ENCODE measurements at regions not wholly inside any gene's neighbourhood (a gene's known extent, or its start where the extent isn't known, plus 50 kb on each side); places are given as distances from the start of the nearest gene placed in this dataset.
"Not testable (repeated sequence)": the region's sequence is repeated elsewhere in the genome, so short reads cannot be mapped to it uniquely, and the experiment has no call there.

GRCh38 chr16:22572331-22573224 is 61.9 kb downstream of the NPIPB5 start:
- H2BK12ac ChIP-seq (ENCODE audit: insufficient read length, low read depth, low read length); H2BK5ac ChIP-seq (ENCODE audit: insufficient read length, low read length); H3K4me3 Mint-ChIP-seq; H4K5ac ChIP-seq (ENCODE audit: insufficient read length, low read depth, low read length); H3K27me3 Mint-ChIP-seq (ENCODE audit: low read depth); H2AFZ ChIP-seq (ENCODE audit: low read length); H3K4me1 ChIP-seq (ENCODE audit: insufficient read depth, low read length); H3T11ph ChIP-seq (ENCODE audit: low read length); H4K8ac ChIP-seq (replicated peaks; ENCODE audit: insufficient read length, low read depth, low read length); H3K4ac ChIP-seq (ENCODE audit: low read depth, low read length); H3K36me3 Mint-ChIP-seq (ENCODE audit: insufficient read depth in 1 of 3, low read depth in 3 of 3); H4K91ac ChIP-seq (ENCODE audit: insufficient read length, low read depth, low read length); H3K79me1 ChIP-seq (ENCODE audit: insufficient read depth, low read depth, low read length, poor library complexity, severe bottlenecking); H3K9me3 Mint-ChIP-seq; H3K27ac Mint-ChIP-seq; H3K4me2 ChIP-seq (ENCODE audit: insufficient read depth, insufficient read length, low read length); H3K9ac ChIP-seq (ENCODE audit: extremely low read depth, insufficient read length, low read length); H3K27me3 ChIP-seq (ENCODE audit: insufficient read depth, low read length); H3K27ac ChIP-seq (ENCODE audit: insufficient read length, low read depth, low read length); H3K56ac ChIP-seq (ENCODE audit: insufficient read length, low read depth, low read length); H2BK15ac ChIP-seq (ENCODE audit: low read depth, low read length); H3K23ac ChIP-seq (ENCODE audit: insufficient read length, low read depth, low read length); H3K79me2 ChIP-seq (ENCODE audit: insufficient read depth, low read length); H2AK5ac ChIP-seq (ENCODE audit: insufficient read length, low read length); H3K14ac ChIP-seq (ENCODE audit: insufficient read depth, low read length); H2BK120ac ChIP-seq (ENCODE audit: low read depth, low read length, poor library complexity, severe bottlenecking); H3K18ac ChIP-seq (ENCODE audit: insufficient read length, low read depth, low read length); H4K20me1 ChIP-seq (ENCODE audit: control insufficient read depth, insufficient read depth, insufficient read length); H2BK20ac ChIP-seq (ENCODE audit: low read depth, low read length, poor library complexity, severe bottlenecking); H3K23me2 ChIP-seq (ENCODE audit: insufficient read length, low read depth, low read length, poor library complexity, severe bottlenecking); H3K9me3 ChIP-seq (ENCODE audit: control insufficient read depth, low read depth, low read length): not testable (repeated sequence)
- DNase-seq = peak; percentile 15
- no CpG with 5 or more reads among the region's 11 CpGs for WGBS (ENCODE audit: extremely low coverage, insufficient read length, low lambda C conversion rate)
- peaks cover 9 to 16% of the 10 kb centered on the region in 2 experiments for H3K4me1 Mint-ChIP-seq

- H4K20me1 ChIP-seq (ENCODE audit: control insufficient read depth, insufficient read depth, insufficient read length); H3K79me1 ChIP-seq (ENCODE audit: insufficient read depth, low read depth, low read length, poor library complexity, severe bottlenecking); H3T11ph ChIP-seq (ENCODE audit: low read length); H4K91ac ChIP-seq (ENCODE audit: insufficient read length, low read depth, low read length); H3K4ac ChIP-seq (ENCODE audit: low read depth, low read length); H3K23me2 ChIP-seq (ENCODE audit: insufficient read length, low read depth, low read length, poor library complexity, severe bottlenecking); H2AFZ ChIP-seq (ENCODE audit: low read length); H2BK120ac ChIP-seq (ENCODE audit: low read depth, low read length, poor library complexity, severe bottlenecking); H2BK12ac ChIP-seq (ENCODE audit: insufficient read length, low read depth, low read length); H3K9ac ChIP-seq (ENCODE audit: extremely low read depth, insufficient read length, low read length); H3K27me3 Mint-ChIP-seq (ENCODE audit: low read depth); H3K4me1 ChIP-seq (ENCODE audit: insufficient read depth, low read length); H3K79me2 ChIP-seq (ENCODE audit: insufficient read depth, low read length); H3K23ac ChIP-seq (ENCODE audit: insufficient read length, low read depth, low read length); H4K8ac ChIP-seq (replicated peaks; ENCODE audit: insufficient read length, low read depth, low read length); H3K56ac ChIP-seq (ENCODE audit: insufficient read length, low read depth, low read length); H3K4me3 Mint-ChIP-seq; H3K27ac ChIP-seq (ENCODE audit: insufficient read length, low read depth, low read length); H2BK5ac ChIP-seq (ENCODE audit: insufficient read length, low read length); H3K9me3 ChIP-seq (ENCODE audit: control insufficient read depth, low read depth, low read length); H3K14ac ChIP-seq (ENCODE audit: insufficient read depth, low read length); H2BK15ac ChIP-seq (ENCODE audit: low read depth, low read length); H3K27me3 ChIP-seq (ENCODE audit: insufficient read depth, low read length); H2AK5ac ChIP-seq (ENCODE audit: insufficient read length, low read length); H3K27ac Mint-ChIP-seq; H3K18ac ChIP-seq (ENCODE audit: insufficient read length, low read depth, low read length); H4K5ac ChIP-seq (ENCODE audit: insufficient read length, low read depth, low read length); DNase-seq; H3K4me2 ChIP-seq (ENCODE audit: insufficient read depth, insufficient read length, low read length); H3K9me3 Mint-ChIP-seq; H3K36me3 Mint-ChIP-seq (ENCODE audit: insufficient read depth in 1 of 3, low read depth in 3 of 3); H2BK20ac ChIP-seq (ENCODE audit: low read depth, low read length, poor library complexity, severe bottlenecking): not testable (repeated sequence)
- no CpG with 5 or more reads among the region's 26 CpGs for WGBS (ENCODE audit: extremely low coverage, insufficient read length, low lambda C conversion rate)
- H3K4me1 Mint-ChIP-seq = peaks cover 9 to 16% of the 10 kb centered on the region in 2 experiments
Measured at GRCh38 chr16:22573225-22573530, 62.5 kb downstream of the NPIPB5 start.
